ENCODE measurements at regions not wholly inside any gene's neighbourhood (a gene's known extent, or its start where the extent isn't known, plus 50 kb on each side); places are given as distances from the start of the nearest gene placed in this dataset.

DNA sequence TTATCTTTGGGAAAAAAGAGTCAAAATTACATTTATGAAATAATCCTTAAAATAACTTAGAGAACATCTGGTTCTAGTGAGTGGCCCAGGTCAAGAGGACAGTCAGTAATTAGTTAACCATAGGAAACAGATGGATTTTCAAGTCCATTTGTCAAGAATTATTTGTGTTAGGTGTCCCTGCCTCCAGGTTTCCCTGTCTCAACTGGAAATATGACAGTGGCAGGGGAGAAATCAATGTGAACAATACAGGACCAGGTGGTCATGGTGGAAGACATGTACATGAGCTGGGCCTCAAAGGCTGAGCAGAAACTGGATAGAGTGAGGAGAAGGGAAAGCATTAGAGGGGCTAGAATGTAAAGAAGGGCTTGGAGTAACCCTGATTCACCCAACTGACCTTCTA lies 372.6 kb downstream of the VPS13C start:
- Histone ChIP-seq H3K36me3 (no peaks in the 10 kb centered on the region), H3K27me3 (no peaks in the 10 kb centered on the region), H3K4me1 (no peaks in the 10 kb centered on the region), H3K9me3 (no peaks in the 10 kb centered on the region), H3K4me3 (no peak overlapping the region), H3K27ac (no peak overlapping the region)
- TF ChIP-seq, protein P1, sequence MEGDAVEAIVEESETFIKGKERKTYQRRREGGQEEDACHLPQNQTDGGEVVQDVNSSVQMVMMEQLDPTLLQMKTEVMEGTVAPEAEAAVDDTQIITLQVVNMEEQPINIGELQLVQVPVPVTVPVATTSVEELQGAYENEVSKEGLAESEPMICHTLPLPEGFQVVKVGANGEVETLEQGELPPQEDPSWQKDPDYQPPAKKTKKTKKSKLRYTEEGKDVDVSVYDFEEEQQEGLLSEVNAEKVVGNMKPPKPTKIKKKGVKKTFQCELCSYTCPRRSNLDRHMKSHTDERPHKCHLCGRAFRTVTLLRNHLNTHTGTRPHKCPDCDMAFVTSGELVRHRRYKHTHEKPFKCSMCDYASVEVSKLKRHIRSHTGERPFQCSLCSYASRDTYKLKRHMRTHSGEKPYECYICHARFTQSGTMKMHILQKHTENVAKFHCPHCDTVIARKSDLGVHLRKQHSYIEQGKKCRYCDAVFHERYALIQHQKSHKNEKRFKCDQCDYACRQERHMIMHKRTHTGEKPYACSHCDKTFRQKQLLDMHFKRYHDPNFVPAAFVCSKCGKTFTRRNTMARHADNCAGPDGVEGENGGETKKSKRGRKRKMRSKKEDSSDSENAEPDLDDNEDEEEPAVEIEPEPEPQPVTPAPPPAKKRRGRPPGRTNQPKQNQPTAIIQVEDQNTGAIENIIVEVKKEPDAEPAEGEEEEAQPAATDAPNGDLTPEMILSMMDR (IDR thresholded peaks at IDR 0.05): no peak
- TF ChIP-seq POLR2A (IDR thresholded peaks at IDR 0.05) (no peak), EP300 (IDR thresholded peaks at IDR 0.05) (no peak), POLR2AphosphoS5 (IDR thresholded peaks at IDR 0.05) (no peak)
- intact Hi-C loops (cut with DNase I): no loop called here
- no peak for DNase-seq

DNA sequence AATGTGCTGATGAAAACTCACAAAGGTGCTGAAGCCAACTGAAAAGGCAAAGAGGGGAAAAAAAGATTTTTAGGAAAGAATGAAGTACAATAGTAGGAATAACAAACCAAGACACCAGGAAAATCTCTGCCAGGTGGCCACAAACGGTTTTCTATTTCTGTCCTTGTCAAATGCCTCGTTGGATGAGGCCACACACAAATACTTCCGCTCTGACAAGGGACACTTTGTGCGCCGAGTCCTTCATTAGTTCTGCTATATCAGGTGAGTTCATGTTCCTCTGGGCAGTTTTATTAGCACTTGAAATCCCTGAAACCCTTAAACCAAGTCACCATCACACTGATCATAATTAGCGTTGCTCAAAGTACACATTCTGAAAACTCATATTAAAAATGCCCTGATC lies 373.1 kb downstream of the VPS13C start:
- 65 to 72% methylated on average over 6 of the region's 6 CpGs for WGBS, 2 donors
- Histone ChIP-seq H3K9me3 (no peaks in the 10 kb centered on the region), H3K27me3 (no peaks in the 10 kb centered on the region), H3K36me3 (no peaks in the 10 kb centered on the region), H3K4me1 (no peaks in the 10 kb centered on the region), H3K4me3 (no peak overlapping the region), H3K27ac (no peak overlapping the region)
- DNase-seq: no peak
- intact Hi-C loops (cut with DNase I): no loop called here
- TF ChIP-seq EP300 (IDR thresholded peaks at IDR 0.05) (no peak), POLR2A (IDR thresholded peaks at IDR 0.05) (no peak), POLR2AphosphoS5 (IDR thresholded peaks at IDR 0.05) (no peak)
- TF ChIP-seq, protein P1 (IDR thresholded peaks at IDR 0.05): no peak

DNA sequence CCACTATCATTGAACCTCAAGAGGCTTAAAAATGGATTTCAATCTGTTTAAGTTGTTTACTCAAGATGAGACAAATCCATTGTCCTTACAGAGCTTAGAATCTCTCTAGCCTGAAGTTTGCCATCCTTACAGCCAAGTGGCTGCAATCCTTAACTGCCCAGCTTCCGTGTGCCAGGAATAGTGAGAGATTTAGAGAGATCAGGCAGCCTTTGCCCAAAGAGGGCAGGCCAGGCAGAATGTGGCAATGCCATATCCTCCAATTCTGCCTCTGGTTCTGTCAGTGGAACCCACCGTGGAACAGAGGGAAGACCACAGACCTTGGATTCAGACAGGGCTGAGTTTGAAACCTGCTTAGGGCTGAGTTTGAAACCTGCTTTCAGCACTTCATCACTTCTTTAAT lies 374.3 kb downstream of the VPS13C start:
- Histone ChIP-seq H3K36me3 (no peaks in the 10 kb centered on the region), H3K4me1 (no peaks in the 10 kb centered on the region), H3K27ac (no peak overlapping the region), H3K27me3 (no peaks in the 10 kb centered on the region), H3K4me3 (no peak overlapping the region), H3K9me3 (no peaks in the 10 kb centered on the region)
- no peak for DNase-seq
- WGBS, 2 donors: 86 to 89% methylated on average over 2 of the region's 2 CpGs
- TF ChIP-seq EP300 (IDR thresholded peaks at IDR 0.05) (no peak), POLR2AphosphoS5 (IDR thresholded peaks at IDR 0.05) (no peak)
- TF ChIP-seq, protein P1 (IDR thresholded peaks at IDR 0.05): no peak
- intact Hi-C loops (cut with DNase I): no loop called here

DNA sequence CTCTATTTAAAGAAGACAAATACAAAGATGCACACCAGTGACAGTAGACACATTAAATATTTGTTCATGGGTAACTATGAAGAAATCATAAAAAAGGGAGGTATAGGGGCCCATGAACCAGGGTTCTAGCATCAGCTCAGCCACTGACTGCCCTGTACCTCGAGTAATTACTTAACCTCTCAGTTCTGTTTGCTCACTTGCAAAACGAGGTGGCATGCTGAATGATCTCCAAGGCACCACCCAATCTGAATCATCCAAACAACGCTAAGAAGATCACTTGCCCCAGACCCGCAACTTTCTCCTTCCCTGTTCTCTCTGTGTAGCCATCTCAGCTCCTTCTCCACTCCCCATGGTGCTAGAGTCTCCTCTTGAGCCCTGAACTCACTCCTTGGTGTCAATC lies 374.7 kb downstream of the VPS13C start:
- Histone ChIP-seq H3K9me3 (no peaks in the 10 kb centered on the region), H3K27ac (no peak overlapping the region), H3K4me3 (no peak overlapping the region), H3K27me3 (no peaks in the 10 kb centered on the region), H3K36me3 (no peaks in the 10 kb centered on the region), H3K4me1 (no peaks in the 10 kb centered on the region)
- WGBS, 2 donors: 48 to 61% methylated on average over 4 of the region's 4 CpGs
- TF ChIP-seq POLR2AphosphoS5 (IDR thresholded peaks at IDR 0.05) (no peak), EP300 (IDR thresholded peaks at IDR 0.05) (no peak), POLR2A (IDR thresholded peaks at IDR 0.05) (no peak)
- TF ChIP-seq, protein P1 (IDR thresholded peaks at IDR 0.05): no peak
- no peak for DNase-seq
- intact Hi-C loops (cut with DNase I): no loop called here

DNA sequence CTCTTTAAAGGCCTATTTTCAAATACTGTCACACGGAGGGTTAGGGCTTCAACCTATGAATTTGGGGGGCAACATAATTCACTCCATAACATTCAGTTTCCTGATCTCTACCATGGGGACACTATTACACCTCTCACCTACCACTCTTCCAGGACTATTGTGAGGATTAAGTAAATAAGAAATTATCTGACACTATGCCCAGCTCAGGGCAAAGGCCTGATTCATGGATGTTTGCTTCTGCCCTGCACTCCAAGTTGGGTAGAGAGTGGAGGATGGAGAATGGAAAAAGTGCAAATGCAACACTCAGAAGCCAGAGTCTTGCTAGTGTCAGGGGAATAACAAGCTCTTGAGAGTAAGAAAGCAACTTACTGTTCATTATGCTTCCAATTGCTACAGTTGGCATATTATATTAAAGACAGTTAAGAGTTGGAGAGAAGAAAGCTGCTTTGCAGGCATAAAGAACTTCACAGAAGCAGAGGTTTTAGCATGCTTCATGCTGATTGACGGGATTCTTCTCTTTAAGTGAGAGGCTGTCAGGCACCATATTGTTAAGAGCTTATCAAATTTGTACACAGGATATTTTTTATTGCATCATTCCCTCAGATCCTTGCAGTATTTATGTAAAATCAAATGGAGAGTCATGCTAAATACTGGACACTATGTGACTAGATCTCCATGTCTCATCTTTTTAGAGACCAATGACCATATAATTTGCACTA lies 375.3 kb downstream of the VPS13C start:
- Histone ChIP-seq H3K4me1 (no peaks in the 10 kb centered on the region), H3K27me3 (no peaks in the 10 kb centered on the region), H3K4me3 (no peak overlapping the region), H3K36me3 (no peaks in the 10 kb centered on the region), H3K9me3 (no peaks in the 10 kb centered on the region), H3K27ac (no peak overlapping the region)
- no peak for DNase-seq
- 72 to 87% methylated on average over 2 of the region's 2 CpGs for WGBS, 2 donors
- TF ChIP-seq, protein P1 (IDR thresholded peaks at IDR 0.05): no peak
- no peak for TF ChIP-seq POLR2AphosphoS5 (IDR thresholded peaks at IDR 0.05)
- TF ChIP-seq EP300 (IDR thresholded peaks at IDR 0.05): no peak
- TF ChIP-seq POLR2A (IDR thresholded peaks at IDR 0.05): no peak
- intact Hi-C loops (cut with DNase I): no loop called here
